ENCODE measurements at regions not wholly inside any gene's neighbourhood (a gene's known extent, or its start where the extent isn't known, plus 50 kb on each side); places are given as distances from the start of the nearest gene placed in this dataset.

GRCh38 chr13:74681891-74682290, 547.7 kb upstream of the KLF12 start:
- no peak for DNase-seq (ENCODE audit: low read depth in 2 of 2, low spot score in 1 of 2)

GRCh38 chr13:74678308-74678965, 544.2 kb upstream of the KLF12 start:
- DNase-seq (ENCODE audit: low read depth in 2 of 2, low spot score in 1 of 2): no peak

- no peak for DNase-seq (ENCODE audit: low read depth in 2 of 2, low spot score in 1 of 2)
Observed at GRCh38 chr13:74675972-74676371, 541.8 kb upstream of the KLF12 start.

DNA sequence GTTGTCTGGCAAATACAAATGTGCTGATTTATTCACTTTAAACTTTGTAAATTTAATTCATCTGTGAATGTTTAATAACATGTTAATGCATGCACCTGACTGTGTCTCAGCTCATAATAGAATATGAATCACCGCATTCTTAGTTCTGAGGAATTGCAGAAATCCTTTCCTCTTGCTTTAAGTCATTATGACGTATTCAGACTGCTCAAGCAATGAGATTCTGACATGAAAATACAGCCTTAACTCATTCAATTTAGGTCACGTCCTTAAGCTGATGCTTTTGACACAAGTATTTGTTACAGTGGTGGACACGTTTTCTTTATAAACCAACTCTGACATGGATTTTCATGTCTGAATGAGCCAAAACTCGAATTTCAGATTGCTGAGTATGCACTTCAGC, 541.0 kb upstream of the KLF12 start:
- DNase-seq (ENCODE audit: low read depth in 2 of 2, low spot score in 1 of 2): no peak

DNA sequence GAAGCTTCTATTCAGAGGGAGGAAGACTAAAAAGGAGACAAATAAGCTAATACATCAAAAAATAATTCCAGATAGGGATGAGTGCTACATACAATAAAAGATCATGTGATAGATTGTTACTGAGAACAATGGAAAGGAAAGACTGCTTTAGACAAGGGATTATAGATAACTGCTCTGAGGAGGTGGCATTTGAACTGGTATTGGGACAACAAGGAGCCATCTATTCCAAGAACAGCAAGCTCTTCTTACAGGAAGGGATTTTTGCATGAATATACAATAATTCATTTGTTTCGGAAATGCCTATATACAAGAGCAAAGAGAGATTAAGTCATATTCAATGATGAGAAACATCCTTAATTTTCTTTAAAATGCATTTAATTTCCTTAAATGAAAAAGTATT, 540.5 kb upstream of the KLF12 start:
- DNase-seq (ENCODE audit: low read depth in 2 of 2, low spot score in 1 of 2): no peak

DNA sequence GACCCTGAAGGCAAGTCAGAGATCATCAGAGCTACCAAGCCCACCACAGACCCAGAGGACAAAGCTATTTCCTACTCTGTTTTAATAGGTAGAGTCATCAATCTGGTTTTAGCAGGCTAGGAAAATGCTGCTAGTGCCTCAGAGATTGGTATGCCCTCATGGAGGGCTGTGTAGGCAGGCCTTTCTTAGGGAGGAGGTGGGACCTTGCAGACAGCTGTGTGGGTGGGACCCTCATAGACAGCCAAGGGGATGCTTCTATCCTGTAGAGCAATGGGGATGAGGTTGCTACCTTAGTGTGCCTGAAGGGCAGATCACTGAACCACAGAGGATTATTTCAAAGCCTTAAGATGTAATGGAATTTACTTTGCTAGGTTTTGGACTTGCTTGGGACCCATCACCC, 534.9 kb upstream of the KLF12 start:
- DNase-seq (ENCODE audit: low read depth in 2 of 2, low spot score in 1 of 2): no peak

GRCh38 chr13:74667656-74668203, 533.5 kb upstream of the KLF12 start:
- no peak for DNase-seq (ENCODE audit: low read depth in 2 of 2, low spot score in 1 of 2)

DNA sequence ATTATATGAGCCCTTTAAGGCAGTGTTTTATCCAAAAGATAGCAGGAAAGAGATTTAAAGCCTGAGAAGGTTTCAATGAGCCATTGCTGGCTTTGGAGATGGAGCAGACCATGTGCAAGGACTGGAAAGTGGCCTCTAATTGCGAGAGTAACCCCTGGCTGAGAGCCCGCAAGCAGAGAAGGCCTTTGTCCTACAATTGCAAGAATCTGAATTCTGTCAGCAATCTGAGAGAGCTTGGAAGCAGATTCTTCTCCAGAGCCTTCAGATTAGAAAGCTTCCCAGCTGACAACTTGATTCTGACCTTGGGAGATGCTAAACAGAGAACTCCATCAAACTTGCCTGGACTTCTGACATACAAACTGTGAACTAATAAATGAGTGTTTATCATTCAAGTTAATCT, 528.7 kb upstream of the KLF12 start:
- no peak for DNase-seq (ENCODE audit: low read depth in 2 of 2, low spot score in 1 of 2)

GRCh38 chr13:74661851-74662250, 527.6 kb upstream of the KLF12 start:
- no peak for DNase-seq (ENCODE audit: low read depth in 2 of 2, low spot score in 1 of 2)

- no peak for DNase-seq (ENCODE audit: low read depth in 2 of 2, low spot score in 1 of 2)
Observed at GRCh38 chr13:74657765-74658164, 523.6 kb upstream of the KLF12 start.

GRCh38 chr13:74651121-74651520, 516.9 kb upstream of the KLF12 start:
- no peak for DNase-seq (ENCODE audit: low read depth in 2 of 2, low spot score in 1 of 2)

DNA sequence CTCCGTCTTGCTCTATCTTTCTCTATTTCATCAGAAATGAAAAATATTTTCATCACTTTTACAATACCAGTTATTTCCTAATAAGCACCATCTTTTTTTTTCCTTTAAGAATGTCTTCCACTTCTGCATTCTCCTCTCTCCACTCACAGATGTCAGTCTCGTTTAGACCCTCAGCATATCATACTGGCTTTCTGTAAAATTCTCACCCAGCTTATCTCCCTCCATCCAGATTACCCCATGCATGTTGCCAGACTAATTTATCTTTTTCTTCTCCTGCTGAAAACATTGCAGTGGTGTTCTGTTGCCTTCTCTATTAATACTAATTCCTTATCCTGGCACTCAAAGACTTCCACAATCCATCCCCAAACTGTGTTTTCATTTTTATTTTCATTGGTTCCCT, 513.8 kb upstream of the KLF12 start:
- no peak for DNase-seq (ENCODE audit: low read depth in 2 of 2, low spot score in 1 of 2)

GRCh38 chr13:74647211-74647610, 513.0 kb upstream of the KLF12 start:
- DNase-seq (ENCODE audit: low read depth in 2 of 2, low spot score in 1 of 2): no peak

GRCh38 chr13:74646091-74646490, 511.9 kb upstream of the KLF12 start:
- DNase-seq (ENCODE audit: low read depth in 2 of 2, low spot score in 1 of 2): no peak

DNA sequence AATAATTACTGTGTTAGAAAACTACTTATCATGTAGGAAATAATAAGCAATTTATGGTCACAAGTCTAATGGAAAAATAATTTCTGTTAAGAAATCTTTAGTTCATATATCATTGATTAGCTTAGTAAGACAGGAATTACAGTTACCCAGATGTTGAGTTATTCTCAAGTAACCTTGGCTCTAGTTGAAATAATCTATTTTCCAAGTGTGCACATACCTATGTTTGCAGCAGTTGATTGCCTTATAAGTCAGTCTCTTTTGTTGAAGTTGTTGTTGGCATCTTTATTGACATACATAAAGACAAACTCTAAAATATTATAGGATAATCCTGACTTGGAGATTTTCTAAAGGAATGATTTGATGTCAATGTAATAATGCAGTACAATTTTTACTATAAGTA, 511.4 kb upstream of the KLF12 start:
- DNase-seq (ENCODE audit: low read depth in 2 of 2, low spot score in 1 of 2): no peak

DNA sequence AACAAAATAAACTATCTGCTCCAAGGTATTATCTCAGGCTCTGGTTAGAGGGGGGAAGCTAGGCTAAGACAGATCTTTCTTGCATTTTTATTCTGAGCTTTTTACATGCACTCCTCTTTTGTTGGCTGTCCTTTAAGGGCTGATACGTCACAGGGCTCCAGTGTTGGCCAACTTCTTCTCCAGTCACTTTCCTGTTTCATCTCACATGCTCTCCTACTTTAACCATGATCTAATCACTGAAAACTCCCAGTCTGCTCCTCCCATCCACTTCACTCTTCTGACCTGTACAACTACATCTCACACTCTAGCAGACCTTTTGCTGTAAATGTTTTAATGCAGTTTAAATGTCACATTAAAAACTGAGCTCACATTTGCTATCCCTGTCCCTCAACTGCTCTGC, 510.0 kb upstream of the KLF12 start:
- no peak for DNase-seq (ENCODE audit: low read depth in 2 of 2, low spot score in 1 of 2)

GRCh38 chr13:74641586-74641985, 507.4 kb upstream of the KLF12 start:
- no peak for DNase-seq (ENCODE audit: low read depth in 2 of 2, low spot score in 1 of 2)

DNA sequence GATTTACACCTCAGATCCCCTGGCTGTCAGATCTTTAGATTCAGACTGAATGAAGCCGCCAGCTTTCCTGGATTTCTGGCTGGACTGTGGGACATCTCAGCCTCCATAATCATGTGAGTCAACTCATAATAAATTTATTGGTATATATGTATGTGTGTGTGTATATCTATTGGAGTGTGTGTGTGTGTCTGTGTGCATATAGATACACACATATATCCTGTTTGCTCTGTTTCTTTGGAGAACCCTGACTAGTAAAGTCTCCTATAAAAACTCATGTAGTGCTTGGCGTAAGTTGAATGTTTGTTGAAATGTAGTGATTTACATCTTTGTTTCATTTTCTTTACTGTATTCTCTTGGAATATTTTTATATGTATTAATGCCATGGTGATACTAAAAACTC, 499.5 kb upstream of the KLF12 start:
- DNase-seq (ENCODE audit: low read depth in 2 of 2, low spot score in 1 of 2): no peak

GRCh38 chr13:74629985-74630384, 495.8 kb upstream of the KLF12 start:
- no peak for DNase-seq (ENCODE audit: low read depth in 2 of 2, low spot score in 1 of 2)

DNA sequence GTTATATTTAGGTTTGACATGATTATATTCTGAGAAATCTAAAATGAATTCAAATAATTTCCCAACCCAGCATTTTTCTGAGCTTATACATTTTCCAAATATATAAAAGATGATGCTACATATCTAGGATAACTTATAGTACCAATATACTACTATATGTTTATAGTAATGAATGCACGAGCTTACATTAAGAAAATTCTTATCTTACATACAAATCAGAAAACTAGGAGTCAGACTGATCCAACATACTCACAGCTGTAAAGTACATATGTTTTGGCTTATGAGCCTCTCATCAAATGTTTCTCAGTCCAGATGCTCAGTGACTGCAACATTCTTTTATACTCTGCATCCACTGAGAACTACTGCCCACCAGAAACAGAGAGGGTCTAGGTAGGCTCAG, 491.3 kb upstream of the KLF12 start:
- DNase-seq (ENCODE audit: low read depth in 2 of 2, low spot score in 1 of 2): no peak

DNA sequence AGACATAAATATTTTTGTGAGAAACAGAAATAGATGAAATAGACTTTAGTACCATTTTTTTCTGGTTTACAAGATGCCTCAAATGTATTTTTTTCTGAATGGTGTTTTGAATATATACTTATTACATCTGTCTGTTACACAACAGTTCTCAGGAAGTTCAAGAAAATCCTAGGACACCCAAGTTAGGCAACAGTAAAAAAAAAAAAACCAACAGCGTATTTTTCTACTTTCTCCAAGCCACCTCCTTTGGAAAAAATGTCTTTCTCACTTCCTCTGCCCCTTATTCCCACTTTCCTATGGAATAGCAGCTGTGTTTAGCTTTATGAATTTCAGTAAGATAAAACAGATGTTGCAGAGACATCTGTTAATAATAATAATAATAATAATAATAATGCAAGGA, 489.6 kb upstream of the KLF12 start:
- DNase-seq (ENCODE audit: low read depth in 2 of 2, low spot score in 1 of 2): no peak

GRCh38 chr13:74622284-74622683, 488.1 kb upstream of the KLF12 start:
- DNase-seq (ENCODE audit: low read depth in 2 of 2, low spot score in 1 of 2): no peak

DNA sequence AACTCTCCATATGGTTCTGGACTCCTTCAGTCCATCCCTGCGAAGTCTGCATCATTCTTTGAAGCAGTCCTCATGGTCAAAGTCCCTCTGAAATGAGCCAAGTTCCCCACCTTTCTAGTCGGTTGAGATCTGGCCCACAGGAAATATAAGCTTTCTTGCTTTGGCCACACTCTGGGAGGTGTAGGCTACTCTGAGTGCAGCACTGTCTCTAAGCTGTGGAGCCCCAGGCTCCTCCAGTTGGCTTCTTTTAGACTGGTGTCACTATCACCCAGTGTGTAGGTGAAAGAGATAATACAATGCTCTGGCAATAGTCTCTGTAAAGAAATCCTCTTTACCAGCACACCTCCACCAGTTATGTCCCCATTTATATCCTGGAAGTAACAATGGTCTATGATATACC, 486.5 kb upstream of the KLF12 start:
- no peak for DNase-seq (ENCODE audit: low read depth in 2 of 2, low spot score in 1 of 2)
